Skeletal muscle tissue (tissue), 3 donors: ENCODE measurements at regions not wholly inside any gene's neighbourhood (a gene's known extent, or its start where the extent isn't known, plus 50 kb on each side); places are given as distances from the start of the nearest gene placed in this dataset.

ENCODE experiments used
- H3K27ac ChIP-seq: one replicate; pipeline ENCODE4 v1.7.0; 2013; ENCODE audit warnings: mild to moderate bottlenecking, low read depth, low read length, inconsistent platforms
- H3K27me3 ChIP-seq, 3 donors: one replicate each; pipeline ENCODE4 v1.7.0; 2013; ENCODE audit warnings: low read length in 3 of 3; ENCODE audit not compliant: control insufficient read depth in 3 of 3, insufficient read depth in 3 of 3
- H3K36me3 ChIP-seq, 3 donors: one replicate each; pipeline ENCODE4 v1.7.0; 2013; ENCODE audit warnings: low read length in 3 of 3; ENCODE audit not compliant: control insufficient read depth in 3 of 3, insufficient read depth in 3 of 3
- H3K4me1 ChIP-seq, 3 donors: one replicate each; pipeline ENCODE4 v1.7.0; 2013; ENCODE audit warnings: low read length in 3 of 3, mild to moderate bottlenecking in 3 of 3; ENCODE audit not compliant: control insufficient read depth in 3 of 3, insufficient read depth in 3 of 3
- H3K4me3 ChIP-seq, 3 donors: one replicate each; pipeline ENCODE4 v1.7.0; 2013; ENCODE audit warnings: low read length in 3 of 3
- H3K9ac ChIP-seq, 3 donors: one replicate each; pipeline ENCODE4 v1.7.0; 2013; ENCODE audit warnings: low read length in 3 of 3, mild to moderate bottlenecking in 3 of 3, moderate library complexity in 2 of 3, low read depth in 1 of 3
- H3K9me3 ChIP-seq, 3 donors: one replicate each; pipeline ENCODE4 v1.7.0; 2013; ENCODE audit warnings: low read length in 3 of 3; ENCODE audit not compliant: control insufficient read depth in 3 of 3
- donor health status: Osteomylitis.

- Histone ChIP-seq H3K36me3 (no peaks in the 10 kb centered on the region), H3K27me3 (no peaks in the 10 kb centered on the region), H3K9ac (no peak overlapping the region), H3K27ac (no peak overlapping the region), H3K9me3 (no peaks in the 10 kb centered on the region), H3K4me3 (no peak overlapping the region), H3K4me1 (peaks cover 0 to 2% (median 0%) of the 10 kb centered on the region in 3 donors)
Observed at GRCh38 chr5:74421377-74421776, 219.2 kb downstream of the ENC1 start.

DNA sequence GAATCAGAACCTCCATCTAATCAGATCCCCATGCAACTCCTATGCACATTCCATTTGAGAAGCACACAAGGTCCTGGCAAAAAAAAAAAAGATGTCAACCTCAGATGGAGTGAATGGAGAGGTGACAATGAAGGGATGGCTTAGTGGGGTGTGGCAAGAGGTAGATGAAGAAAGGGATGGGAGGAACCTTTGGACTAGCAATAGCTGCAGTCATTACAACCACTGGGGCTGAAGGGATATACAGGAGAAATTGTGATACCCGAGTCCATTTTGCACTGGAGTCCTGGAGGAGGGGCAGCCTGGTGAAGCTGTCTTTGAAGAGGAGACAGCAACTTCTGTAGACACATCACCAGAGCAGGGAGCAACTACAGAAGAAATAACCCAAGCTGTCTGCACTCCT, 219.6 kb downstream of the ENC1 start:
- Histone ChIP-seq H3K4me3 (no peak overlapping the region), H3K9ac (no peak overlapping the region), H3K27ac (no peak overlapping the region), H3K4me1 (peaks cover 0 to 2% (median 0%) of the 10 kb centered on the region in 3 donors), H3K36me3 (no peaks in the 10 kb centered on the region), H3K27me3 (no peaks in the 10 kb centered on the region), H3K9me3 (no peaks in the 10 kb centered on the region)

- Histone ChIP-seq H3K27me3 (no peaks in the 10 kb centered on the region), H3K27ac (no peak overlapping the region), H3K4me3 (no peak overlapping the region), H3K9me3 (no peaks in the 10 kb centered on the region), H3K4me1 (peaks cover 0 to 2% (median 0%) of the 10 kb centered on the region in 3 donors), H3K9ac (no peak overlapping the region), H3K36me3 (no peaks in the 10 kb centered on the region)
Observed at GRCh38 chr5:74420220-74420619, 220.3 kb downstream of the ENC1 start.

GRCh38 chr5:74419468-74419867, 221.1 kb downstream of the ENC1 start:
- Histone ChIP-seq H3K27ac (no peak overlapping the region), H3K27me3 (no peaks in the 10 kb centered on the region), H3K4me3 (no peak overlapping the region), H3K36me3 (no peaks in the 10 kb centered on the region), H3K9ac (no peak overlapping the region), H3K4me1 (peaks cover 0 to 2% (median 0%) of the 10 kb centered on the region in 3 donors), H3K9me3 (no peaks in the 10 kb centered on the region)

DNA sequence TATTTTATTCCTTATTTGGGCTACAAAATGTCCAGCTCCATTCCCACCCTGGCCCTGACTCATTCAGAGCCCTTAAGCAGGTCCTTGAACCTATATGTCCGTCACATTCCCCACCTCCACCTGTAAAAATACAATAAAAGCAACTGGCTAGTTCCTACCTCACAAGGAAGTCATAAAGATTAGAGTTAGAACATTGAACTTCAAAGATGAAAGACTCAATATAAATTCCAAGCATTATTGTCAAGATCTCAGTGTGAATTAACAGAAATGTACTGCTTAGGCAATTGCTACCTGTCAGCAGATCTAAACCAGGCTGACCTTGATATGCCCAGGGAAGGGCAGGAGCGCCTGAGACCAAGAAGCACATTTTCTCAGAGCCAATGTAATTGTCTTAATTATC, 221.8 kb downstream of the ENC1 start:
- Histone ChIP-seq H3K9me3 (no peaks in the 10 kb centered on the region), H3K4me3 (no peak overlapping the region), H3K9ac (no peak overlapping the region), H3K36me3 (no peaks in the 10 kb centered on the region), H3K27me3 (no peaks in the 10 kb centered on the region), H3K4me1 (peaks cover 0 to 2% (median 0%) of the 10 kb centered on the region in 3 donors), H3K27ac (no peak overlapping the region)

GRCh38 chr5:74418261-74418660, 222.3 kb downstream of the ENC1 start:
- H3K4me3 ChIP-seq: no peak overlapping the region
- no peaks in the 10 kb centered on the region for H3K36me3 ChIP-seq
- H3K27ac ChIP-seq: no peak overlapping the region
- H3K4me1 ChIP-seq: peaks cover 0 to 2% (median 0%) of the 10 kb centered on the region in 3 donors
- H3K27me3 ChIP-seq: no peaks in the 10 kb centered on the region
- no peak overlapping the region for H3K9ac ChIP-seq
- H3K9me3 ChIP-seq: no peaks in the 10 kb centered on the region

DNA sequence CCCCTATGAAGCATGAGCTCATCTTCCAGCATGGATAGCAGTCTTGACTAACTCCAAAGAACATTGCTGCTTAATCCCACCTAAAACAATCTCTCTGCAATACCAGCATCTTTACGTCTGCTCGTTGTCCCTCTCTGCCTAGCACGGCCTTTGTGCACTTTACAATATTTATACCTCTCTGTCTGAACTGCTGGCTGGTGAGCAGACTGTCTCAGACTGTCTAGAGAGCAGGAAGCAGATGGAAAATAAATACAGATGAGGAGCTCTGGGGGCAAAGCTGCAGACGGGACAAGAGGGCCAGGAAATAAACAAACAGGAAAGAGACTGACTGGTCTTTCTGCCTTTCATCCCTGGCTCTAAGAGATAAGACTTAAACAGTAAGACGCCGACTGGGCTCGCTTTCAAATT, 224.8 kb downstream of the ENC1 start:
- Histone ChIP-seq H3K36me3 (no peaks in the 10 kb centered on the region), H3K27ac (no peak overlapping the region), H3K4me1 (peaks cover 0 to 2% (median 0%) of the 10 kb centered on the region in 3 donors), H3K4me3 (no peak overlapping the region), H3K9me3 (no peaks in the 10 kb centered on the region), H3K9ac (no peak overlapping the region), H3K27me3 (no peaks in the 10 kb centered on the region)

- Histone ChIP-seq H3K4me3 (no peak overlapping the region), H3K9ac (no peak overlapping the region), H3K27ac (no peak overlapping the region), H3K36me3 (no peaks in the 10 kb centered on the region), H3K27me3 (no peaks in the 10 kb centered on the region), H3K4me1 (peaks cover 8 to 12% (median 8%) of the 10 kb centered on the region in 3 donors), H3K9me3 (no peaks in the 10 kb centered on the region)
Observed at GRCh38 chr5:74414228-74414627, 226.3 kb downstream of the ENC1 start.

DNA sequence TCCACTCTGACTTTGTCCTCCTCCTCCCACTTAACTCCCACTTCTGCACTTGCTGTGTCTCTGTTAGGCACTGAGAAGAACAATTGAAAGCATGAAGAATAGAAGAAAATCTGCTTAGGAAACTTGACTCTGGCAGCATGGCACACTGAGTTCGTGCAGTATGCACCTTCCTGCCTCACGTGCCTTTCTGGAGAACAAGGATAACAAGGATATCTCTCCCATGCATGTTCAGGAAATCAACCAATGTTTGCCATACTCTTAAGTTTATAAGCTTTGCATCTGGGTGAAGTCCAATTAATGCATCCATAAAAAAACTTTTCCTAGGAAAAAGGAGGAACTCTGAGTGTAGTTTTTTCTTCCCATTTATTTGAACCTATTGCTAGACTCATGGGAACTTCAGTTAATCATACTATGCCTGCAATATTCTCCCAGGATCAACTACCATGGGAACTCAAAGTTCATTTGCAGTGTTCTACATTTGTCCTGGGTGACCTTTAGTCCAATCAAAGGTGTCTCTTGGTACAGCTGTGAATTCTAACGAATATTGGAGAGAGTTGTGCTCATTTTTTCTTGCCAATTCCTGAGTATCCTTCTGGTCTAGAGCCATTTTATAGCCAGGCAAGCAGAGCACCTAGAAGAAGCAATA, 227.0 kb downstream of the ENC1 start:
- Histone ChIP-seq H3K4me1 (peaks cover 13 to 17% (median 14%) of the 10 kb centered on the region in 3 donors), H3K4me3 (no peak overlapping the region), H3K27me3 (no peaks in the 10 kb centered on the region), H3K36me3 (no peaks in the 10 kb centered on the region), H3K27ac (no peak overlapping the region), H3K9me3 (no peaks in the 10 kb centered on the region), H3K9ac (no peak overlapping the region)

DNA sequence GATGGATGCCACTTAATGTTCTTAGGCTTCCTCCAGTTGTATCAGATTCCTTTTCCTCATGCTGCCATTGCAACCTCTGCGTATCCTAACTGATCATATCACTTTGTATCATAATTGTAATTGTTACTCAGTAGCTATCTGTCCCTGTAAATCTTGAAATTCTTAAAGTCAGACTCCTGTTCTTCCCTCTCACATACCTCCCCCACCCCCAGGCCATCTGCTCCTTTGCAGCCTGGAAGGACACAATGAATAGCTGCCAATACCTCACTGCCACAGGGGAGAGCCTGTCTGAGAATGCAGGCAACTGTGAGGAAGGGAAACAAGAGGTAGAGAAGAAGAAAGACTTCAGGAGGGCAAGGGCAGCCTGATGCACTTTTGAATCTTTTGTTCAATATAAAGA, 228.5 kb downstream of the ENC1 start:
- Histone ChIP-seq H3K27ac (no peak overlapping the region), H3K9me3 (no peaks in the 10 kb centered on the region), H3K36me3 (no peaks in the 10 kb centered on the region), H3K27me3 (no peaks in the 10 kb centered on the region), H3K9ac (no peak overlapping the region), H3K4me3 (no peak overlapping the region), H3K4me1 (peaks cover 14 to 21% (median 15%) of the 10 kb centered on the region in 3 donors)
